ENCODE measurements at regions not wholly inside any gene's neighbourhood (a gene's known extent, or its start where the extent isn't known, plus 50 kb on each side); places are given as distances from the start of the nearest gene placed in this dataset.
A peak's percentile ranks its signal among the peaks of the same experiment; 100 is the strongest.

DNA sequence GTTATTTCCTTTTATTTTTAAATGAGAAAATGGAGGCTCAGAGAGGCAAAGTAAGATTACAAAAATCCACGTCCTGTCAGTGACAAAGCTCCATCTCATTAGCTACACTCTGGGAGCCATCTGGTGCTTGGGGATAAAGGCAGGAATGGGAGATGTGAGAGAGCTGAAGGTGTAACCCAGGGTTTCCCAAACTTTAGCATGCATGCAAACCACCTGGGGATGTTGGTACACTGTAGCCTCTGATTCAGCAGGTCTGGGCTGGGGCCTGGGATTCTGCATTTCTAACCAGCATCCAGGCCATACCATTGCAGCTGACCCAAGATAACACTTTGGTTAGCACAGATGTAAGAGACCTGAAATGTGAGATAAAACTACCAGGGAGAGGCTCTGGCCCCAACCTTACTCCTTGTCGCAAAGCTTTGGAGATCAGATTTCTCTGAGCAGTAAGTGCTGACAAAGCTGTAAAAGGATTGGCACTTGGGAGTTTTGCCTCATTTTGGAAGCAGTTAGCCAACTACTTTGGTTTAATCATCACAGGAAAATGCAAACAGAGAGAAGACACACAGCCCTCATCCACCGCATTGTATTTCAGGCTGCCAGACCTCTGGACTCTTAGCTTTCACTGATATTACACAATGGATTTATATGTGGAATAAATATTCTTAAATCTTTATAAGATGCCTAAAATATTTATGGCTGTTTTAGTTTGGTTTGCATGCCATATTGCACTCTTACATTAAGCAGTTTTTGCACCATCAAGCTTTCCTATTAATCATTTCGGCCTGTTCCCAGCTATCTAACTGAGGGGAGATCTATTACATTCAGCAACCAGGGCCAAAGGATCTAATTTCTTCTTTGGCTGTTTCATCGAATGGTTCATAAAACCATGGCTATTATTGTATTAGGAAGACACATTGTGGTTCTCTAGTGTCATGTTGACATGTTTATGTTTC, 263.0 kb downstream of the EBLN2 start:
- ChIA-PET CTCF (no interaction called here), POLR2A (no interaction called here)
- Histone ChIP-seq H3K4me3 (no peak overlapping the region), H3K9me3 (no peaks in the 10 kb centered on the region), H3K4me1 (no peaks in the 10 kb centered on the region), H3K27ac (no peak overlapping the region), H3K4me2 (no peak overlapping the region)
- FAIRE-seq (no peak), ATAC-seq (no peak), DNase-seq (ENCODE audit: low read depth in 1 of 2, low spot score in 1 of 2) (no peak)
- WGBS (ENCODE audit: missing lambda C conversion rate) = 29% methylated on average over 5 of the region's 5 CpGs
- TF ChIP-seq, protein P1, sequence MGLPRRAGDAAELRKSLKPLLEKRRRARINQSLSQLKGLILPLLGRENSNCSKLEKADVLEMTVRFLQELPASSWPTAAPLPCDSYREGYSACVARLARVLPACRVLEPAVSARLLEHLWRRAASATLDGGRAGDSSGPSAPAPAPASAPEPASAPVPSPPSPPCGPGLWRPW (IDR thresholded peaks at IDR 0.05) = no peak
- peak; percentile 41 for TF ChIP-seq MAFK (IDR thresholded peaks at IDR 0.05; ENCODE audit: partially characterized antibody)

DNA sequence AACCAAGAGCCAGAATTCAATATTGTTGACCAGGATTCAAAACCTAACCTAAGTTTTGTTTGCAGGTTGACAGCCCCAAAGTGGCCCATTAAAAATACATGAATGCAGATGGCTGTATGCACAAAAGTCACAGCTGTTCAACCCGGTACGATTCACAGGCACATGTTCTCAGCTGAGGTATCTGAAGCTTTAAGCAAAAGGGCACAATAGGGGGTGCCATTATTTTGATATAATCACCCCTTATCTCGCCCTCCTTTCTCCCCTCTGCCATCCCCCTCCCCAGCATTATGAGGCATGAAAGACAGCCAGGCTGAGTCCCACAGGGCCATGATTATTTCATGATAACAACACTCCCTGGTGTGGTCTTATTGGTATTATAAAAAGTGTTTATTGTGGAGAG, 264.9 kb downstream of the EBLN2 start:
- ChIA-PET POLR2A (no interaction called here), CTCF (no interaction called here)
- Histone ChIP-seq H3K4me1 (no peaks in the 10 kb centered on the region), H3K4me3 (no peak overlapping the region), H3K4me2 (no peak overlapping the region), H3K9me3 (no peaks in the 10 kb centered on the region), H3K27ac (no peak overlapping the region)
- WGBS (ENCODE audit: missing lambda C conversion rate) = 2% methylated on average over 3 of the region's 3 CpGs
- DNase-seq (ENCODE audit: low read depth in 1 of 2, low spot score in 1 of 2) (no peak), FAIRE-seq (no peak), ATAC-seq (no peak)
- TF ChIP-seq NPAS2 (CRISPR knock-in tag; IDR thresholded peaks at IDR 0.05; ENCODE audit: borderline replicate concordance) (no peak), TFCP2L1 (CRISPR knock-in tag; IDR thresholded peaks at IDR 0.05) (no peak), RNF2 (IDR thresholded peaks at IDR 0.05; ENCODE audit: borderline replicate concordance, low read depth) (no peak), GATA3 (IDR thresholded peaks at IDR 0.05; ENCODE audit: borderline replicate concordance) (no peak), SREBF2 (IDR thresholded peaks at IDR 0.05) (no peak), ZC3H11A (IDR thresholded peaks at IDR 0.05) (no peak), ZFP36 (IDR thresholded peaks at IDR 0.05; ENCODE audit: borderline replicate concordance, partially characterized antibody) (no peak), BHLHE40 (IDR thresholded peaks at IDR 0.05; ENCODE audit: low read depth, low read length) (no peak), RCOR1 (IDR thresholded peaks at IDR 0.05; ENCODE audit: low read depth, low read length) (no peak), JUNB (IDR thresholded peaks at IDR 0.05) (no peak), CHD4 (IDR thresholded peaks at IDR 0.05; ENCODE audit: borderline replicate concordance) (no peak), CBX2 (IDR thresholded peaks at IDR 0.05; ENCODE audit: borderline replicate concordance, low read depth) (no peak), MAFK (IDR thresholded peaks at IDR 0.05; ENCODE audit: partially characterized antibody) (no peak), HDAC2 (IDR thresholded peaks at IDR 0.05) (no peak)
- TF ChIP-seq, protein P2, sequence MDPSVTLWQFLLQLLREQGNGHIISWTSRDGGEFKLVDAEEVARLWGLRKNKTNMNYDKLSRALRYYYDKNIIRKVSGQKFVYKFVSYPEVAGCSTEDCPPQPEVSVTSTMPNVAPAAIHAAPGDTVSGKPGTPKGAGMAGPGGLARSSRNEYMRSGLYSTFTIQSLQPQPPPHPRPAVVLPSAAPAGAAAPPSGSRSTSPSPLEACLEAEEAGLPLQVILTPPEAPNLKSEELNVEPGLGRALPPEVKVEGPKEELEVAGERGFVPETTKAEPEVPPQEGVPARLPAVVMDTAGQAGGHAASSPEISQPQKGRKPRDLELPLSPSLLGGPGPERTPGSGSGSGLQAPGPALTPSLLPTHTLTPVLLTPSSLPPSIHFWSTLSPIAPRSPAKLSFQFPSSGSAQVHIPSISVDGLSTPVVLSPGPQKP (IDR thresholded peaks at IDR 0.05; ENCODE audit: low read depth, low read length) = no peak
- TF ChIP-seq, protein P3, sequence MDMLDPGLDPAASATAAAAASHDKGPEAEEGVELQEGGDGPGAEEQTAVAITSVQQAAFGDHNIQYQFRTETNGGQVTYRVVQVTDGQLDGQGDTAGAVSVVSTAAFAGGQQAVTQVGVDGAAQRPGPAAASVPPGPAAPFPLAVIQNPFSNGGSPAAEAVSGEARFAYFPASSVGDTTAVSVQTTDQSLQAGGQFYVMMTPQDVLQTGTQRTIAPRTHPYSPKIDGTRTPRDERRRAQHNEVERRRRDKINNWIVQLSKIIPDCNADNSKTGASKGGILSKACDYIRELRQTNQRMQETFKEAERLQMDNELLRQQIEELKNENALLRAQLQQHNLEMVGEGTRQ (IDR thresholded peaks at IDR 0.05) = no peak
- TF ChIP-seq, protein P1 (IDR thresholded peaks at IDR 0.05) = no peak

DNA sequence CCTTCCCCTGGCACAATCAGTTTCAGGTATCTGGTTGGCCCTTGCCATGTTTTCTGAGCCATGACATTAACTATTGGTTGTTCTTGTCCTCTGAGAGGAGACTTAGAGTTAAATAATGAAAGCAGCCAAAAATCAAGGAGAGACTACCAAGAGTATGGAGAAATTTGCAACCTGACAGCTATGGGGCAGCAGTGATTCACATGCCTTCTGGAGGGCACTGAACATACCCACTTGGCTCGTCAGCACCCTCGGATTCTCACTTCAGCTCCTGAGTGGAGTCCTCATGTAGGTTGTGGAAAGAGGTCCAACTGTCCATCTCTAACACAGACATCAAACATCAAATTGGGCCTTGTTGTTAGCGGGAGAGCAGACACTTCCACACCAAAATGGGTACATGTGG, 265.6 kb downstream of the EBLN2 start:
- Histone ChIP-seq H3K4me2 (no peak overlapping the region), H3K27ac (no peak overlapping the region), H3K9me3 (no peaks in the 10 kb centered on the region), H3K4me3 (no peak overlapping the region), H3K4me1 (no peaks in the 10 kb centered on the region)
- 3% methylated on average over 3 of the region's 3 CpGs for WGBS (ENCODE audit: missing lambda C conversion rate)
- TF ChIP-seq ZFP36 (IDR thresholded peaks at IDR 0.05; ENCODE audit: borderline replicate concordance, partially characterized antibody) = no peak
- no peak for TF ChIP-seq RARB (CRISPR knock-in tag; IDR thresholded peaks at IDR 0.05)
- TF ChIP-seq, protein P4, sequence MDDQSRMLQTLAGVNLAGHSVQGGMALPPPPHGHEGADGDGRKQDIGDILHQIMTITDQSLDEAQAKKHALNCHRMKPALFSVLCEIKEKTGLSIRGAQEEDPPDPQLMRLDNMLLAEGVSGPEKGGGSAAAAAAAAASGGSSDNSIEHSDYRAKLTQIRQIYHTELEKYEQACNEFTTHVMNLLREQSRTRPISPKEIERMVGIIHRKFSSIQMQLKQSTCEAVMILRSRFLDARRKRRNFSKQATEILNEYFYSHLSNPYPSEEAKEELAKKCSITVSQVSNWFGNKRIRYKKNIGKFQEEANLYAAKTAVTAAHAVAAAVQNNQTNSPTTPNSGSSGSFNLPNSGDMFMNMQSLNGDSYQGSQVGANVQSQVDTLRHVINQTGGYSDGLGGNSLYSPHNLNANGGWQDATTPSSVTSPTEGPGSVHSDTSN (IDR thresholded peaks at IDR 0.05) = no peak
- TF ChIP-seq TFCP2L1 (CRISPR knock-in tag; IDR thresholded peaks at IDR 0.05) = no peak
- no peak for TF ChIP-seq ESRRA (IDR thresholded peaks at IDR 0.05; ENCODE audit: borderline replicate concordance, low read length)
- TF ChIP-seq FOXS1 (CRISPR knock-in tag; IDR thresholded peaks at IDR 0.05) = no peak
- TF ChIP-seq RAD21 (conservative IDR thresholded peaks at IDR 0.05 in 1 of 2, IDR thresholded peaks at IDR 0.05 in 1 of 2) = no peak
- no peak for TF ChIP-seq CBX2 (IDR thresholded peaks at IDR 0.05; ENCODE audit: borderline replicate concordance, low read depth)
- no peak for TF ChIP-seq RCOR1 (IDR thresholded peaks at IDR 0.05; ENCODE audit: low read depth, low read length)
- no peak for TF ChIP-seq FOSL2 (IDR thresholded peaks at IDR 0.05)
- TF ChIP-seq FOSL2 (CRISPR knock-in tag; IDR thresholded peaks at IDR 0.05) = no peak
- TF ChIP-seq, protein P5, sequence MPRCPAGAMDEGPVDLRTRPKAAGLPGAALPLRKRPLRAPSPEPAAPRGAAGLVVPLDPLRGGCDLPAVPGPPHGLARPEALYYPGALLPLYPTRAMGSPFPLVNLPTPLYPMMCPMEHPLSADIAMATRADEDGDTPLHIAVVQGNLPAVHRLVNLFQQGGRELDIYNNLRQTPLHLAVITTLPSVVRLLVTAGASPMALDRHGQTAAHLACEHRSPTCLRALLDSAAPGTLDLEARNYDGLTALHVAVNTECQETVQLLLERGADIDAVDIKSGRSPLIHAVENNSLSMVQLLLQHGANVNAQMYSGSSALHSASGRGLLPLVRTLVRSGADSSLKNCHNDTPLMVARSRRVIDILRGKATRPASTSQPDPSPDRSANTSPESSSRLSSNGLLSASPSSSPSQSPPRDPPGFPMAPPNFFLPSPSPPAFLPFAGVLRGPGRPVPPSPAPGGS (IDR thresholded peaks at IDR 0.05) = no peak
- no peak for TF ChIP-seq KDM5A (IDR thresholded peaks at IDR 0.05)
- FAIRE-seq (no peak), ATAC-seq (no peak), DNase-seq (ENCODE audit: low read depth in 1 of 2, low spot score in 1 of 2) (no peak)
- CTCF ChIA-PET = no interaction called here
- POLR2A ChIA-PET = no interaction called here

All from A549 (cell line).